CD4-positive, alpha-beta T cell treated with Interleukin-21 for 1 hour (primary cell): ENCODE measurements at regions not wholly inside any gene's neighbourhood (a gene's known extent, or its start where the extent isn't known, plus 50 kb on each side); places are given as distances from the start of the nearest gene placed in this dataset.
"Not testable (repeated sequence)": the region's sequence is repeated elsewhere in the genome, so short reads cannot be mapped to it uniquely, and the experiment has no call there.

ENCODE experiments used
- DNase-seq: peaks from one replicate; pipeline ENCODE4 v3.0.0-alpha.2; 2020

DNA sequence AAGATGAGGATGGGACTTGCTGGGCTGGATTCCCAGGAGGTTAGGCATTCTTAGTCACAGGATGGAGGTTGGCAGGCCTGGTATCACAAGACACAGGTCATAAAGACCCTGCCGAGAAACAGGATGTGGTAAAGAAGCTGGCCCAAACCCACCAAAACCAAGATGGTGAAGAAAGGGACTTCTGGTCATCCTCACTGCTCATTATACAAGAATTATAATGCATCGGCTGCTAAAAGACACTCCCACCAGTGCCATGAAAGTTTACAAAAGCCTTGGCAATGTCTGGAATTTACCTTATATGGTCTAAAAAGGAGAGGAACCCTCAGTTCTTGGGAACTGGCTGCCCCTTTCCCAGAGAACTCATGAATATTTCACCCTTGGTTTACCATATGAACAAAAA, 345.5 kb upstream of the POM121L12 start:
- DNase-seq: no peak

DNA sequence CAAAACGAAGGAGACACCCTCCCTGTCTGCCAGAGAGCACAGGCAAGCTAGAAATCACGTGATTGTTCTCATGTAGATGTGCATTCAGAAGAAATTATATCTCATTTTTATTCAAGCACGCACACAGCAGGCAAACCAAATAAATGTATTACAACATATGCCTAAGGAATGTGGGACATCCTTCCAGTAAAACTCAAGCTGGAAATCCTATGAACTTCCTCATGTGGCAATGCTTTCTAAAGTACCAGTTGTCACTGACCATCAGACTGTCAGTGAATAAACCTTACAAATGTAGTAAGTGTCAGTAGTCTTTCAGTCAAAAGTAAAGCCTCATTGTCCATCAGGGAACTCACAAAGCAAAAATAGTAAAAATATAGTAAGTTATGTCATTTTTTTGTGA, 350.1 kb upstream of the POM121L12 start:
- DNase-seq: no peak

DNA sequence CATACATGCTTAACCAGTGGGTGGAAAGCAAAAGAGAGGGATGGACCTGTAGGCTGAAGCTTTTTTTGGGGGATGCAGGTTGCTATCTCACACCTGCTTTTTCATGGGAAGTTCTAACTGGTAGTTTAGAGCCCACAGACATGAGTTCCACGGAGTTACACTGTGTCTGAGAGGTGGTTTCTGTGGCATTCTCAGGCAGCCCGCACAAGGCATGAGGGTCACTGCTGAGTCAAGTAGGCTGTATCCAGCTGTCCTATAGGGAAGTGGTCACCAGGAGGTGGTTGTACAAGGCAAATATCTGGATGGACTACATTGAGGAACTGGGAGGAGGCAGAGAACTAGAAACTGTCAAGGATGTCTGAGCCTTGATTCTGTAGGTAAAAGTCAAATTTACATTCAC, 351.0 kb upstream of the POM121L12 start:
- DNase-seq: no peak

DNA sequence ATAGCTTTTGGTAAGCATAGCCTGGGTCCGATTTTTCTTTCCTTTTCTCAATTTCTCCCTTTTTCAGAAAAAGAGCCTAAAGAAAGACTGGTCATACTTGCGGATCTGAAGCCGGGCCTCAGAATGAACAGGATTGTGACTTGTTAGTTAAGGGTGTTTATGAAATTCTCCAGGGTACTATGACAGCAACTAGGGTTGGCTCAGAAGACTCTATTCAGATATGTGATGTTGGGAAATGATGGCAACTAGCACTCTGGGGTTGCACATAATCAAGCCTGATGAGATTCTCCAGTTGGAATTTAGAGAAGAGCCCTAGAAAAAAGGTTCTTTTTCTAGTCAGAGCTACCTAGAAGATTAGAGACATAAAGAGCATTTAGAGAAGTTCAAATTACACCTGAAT, 352.4 kb upstream of the POM121L12 start:
- no peak for DNase-seq

DNA sequence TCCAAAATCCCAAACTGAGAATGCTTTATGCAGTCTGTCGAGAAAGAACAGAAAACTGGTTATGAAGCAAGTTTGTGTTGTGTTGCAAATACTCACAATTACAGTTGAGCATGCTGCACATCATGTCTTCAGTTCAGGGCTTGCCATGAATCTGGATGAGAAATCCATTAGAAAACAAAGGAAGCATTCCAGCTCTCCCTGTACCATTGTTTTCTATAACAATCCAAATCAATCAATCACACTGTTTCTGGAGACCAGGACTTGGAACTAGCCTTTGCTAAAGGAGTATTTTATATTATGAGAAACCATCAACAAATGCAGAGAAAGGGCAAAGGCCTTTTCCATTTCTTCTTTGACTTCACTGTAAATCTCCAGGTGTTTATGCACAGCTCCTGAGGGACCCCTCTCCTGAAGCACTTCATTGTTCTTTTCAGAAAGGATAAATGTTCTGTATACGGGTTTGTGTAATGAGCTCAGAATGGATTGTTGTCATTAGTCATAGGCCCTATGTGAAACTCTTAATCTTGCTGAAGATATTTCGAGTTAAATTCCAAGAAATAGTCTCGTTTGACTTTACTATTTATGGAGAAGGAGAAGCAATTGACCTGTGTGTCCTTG, 364.7 kb upstream of the POM121L12 start:
- no peak for DNase-seq

DNA sequence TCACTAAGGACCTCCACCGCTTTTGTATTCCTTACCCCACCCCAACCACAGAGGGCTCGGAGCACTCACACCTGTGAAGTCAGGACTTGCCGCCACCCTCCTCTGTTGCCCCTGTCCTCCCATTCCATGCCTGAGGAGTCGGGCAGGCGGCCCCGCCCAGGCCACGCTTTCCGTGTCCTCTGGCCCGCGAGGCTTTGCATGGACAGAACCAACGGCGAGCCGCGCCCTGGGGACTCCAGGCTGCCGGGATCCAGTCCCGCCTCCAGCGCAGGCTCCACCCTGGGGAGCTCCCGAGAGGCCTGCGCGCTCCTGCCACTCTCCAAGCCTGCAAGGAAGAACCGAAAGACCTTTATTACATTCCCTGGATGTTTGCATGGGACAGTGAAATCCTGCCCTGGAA, 366.4 kb upstream of the POM121L12 start:
- no peak for DNase-seq

DNA sequence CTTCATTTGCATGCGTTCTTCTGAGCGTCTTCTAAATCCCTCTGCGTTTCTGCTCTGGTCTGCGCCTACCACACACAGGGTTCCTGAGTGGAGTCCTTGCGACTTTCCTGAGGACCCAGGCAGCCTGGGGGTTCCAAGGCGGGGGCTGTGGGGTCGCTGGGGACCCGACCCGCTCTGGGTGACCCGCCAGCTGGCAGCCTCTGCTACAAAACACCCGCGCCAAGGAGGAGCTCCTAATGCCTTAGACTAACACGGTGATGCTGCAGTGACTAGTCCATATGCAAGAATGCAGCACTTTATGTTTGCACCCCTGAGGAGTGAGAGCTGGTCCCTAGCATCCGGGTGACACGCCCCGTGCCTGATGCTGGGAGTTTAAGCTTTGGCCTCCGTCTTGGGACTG, 367.0 kb upstream of the POM121L12 start:
- no peak for DNase-seq

DNA sequence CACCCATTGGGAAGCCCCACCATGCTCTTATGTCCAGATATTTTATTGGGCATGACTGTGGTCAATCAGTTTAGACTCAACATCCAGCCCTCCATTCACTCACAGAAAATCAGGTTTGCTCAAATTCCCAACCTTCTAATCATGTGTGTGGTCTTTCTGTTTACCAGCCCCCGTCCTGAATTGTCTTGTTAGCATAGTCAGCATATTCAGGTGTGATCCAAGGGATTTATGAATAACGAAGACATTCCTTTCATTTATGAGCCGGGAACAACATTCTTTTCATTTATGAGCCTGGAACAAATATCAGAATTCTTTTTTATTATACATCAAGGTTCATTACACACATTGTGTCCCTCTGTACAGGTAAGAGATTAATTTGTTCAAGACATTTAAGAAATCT, 376.3 kb upstream of the POM121L12 start:
- DNase-seq: no peak

DNA sequence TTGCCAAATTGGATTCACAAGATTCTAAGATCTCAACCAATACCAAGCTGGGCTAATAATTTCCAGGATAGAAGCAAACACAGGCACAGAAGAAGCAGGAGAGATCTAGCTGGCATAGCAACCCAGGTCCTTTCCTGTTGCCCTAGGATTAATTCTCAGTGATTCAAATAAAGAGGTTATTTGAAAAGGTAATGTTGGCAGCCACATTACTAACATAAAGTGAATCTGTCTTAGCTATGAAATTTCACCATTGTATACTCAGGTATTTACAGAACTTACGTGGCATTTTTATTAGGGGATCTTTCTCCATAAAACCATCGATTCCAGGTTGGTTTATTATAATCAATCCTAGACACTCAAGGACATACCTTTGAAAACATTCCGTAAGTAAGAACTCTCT, 379.3 kb upstream of the POM121L12 start:
- DNase-seq: no peak

DNA sequence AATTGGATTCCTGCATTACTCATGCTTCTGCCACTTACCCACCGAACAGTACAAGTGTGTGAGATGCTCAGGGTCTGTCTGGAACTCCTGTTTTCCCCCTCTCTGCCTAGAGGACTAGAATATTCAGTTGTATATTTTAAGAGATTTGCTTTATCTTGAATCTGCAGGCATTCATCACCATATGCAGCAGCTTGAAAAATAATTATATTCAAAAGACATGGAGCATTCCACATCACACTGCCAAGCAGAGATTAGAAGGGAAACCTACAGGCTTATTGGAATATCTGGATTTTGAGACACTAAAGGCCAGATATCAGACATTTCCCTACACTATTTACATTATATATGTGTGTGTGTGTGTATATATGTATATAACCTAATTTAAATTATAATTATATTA, 382.8 kb upstream of the POM121L12 start:
- DNase-seq: no peak

DNA sequence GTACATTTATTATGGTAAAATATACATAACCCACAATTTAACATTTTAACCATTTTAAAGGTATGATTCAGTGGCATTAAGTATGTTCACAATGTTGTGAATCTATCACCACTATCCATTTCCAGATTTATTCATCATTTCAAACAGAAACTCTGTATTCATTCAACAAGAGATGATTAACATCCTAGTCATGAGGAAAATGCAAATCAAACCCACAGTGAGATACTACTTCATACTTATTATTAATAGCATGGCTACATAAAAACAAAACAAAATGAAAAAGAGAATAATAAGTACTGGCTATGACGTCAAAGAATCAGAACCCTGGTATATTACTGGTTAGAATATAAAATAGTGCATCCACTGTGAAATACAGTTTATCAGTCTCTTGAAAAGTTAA, 386.6 kb upstream of the POM121L12 start:
- no peak for DNase-seq

DNA sequence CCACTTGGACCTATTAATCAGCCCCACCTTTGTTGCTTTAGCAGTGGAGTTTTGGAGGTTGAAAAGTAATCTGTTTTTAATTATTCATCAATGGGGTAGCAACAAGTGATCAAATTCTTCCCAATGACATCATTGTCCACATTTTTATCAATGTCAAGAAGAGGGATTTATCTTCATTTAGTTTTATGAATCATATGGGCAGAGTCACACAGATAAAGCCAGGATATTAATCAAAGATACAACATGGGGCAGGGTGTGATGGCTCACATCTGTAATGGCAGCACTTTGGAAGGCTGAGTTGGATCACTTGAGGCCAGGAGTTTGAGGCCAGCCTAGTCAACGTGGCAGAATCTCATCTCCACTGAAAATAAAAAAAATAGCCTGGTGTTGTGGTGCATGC, 388.4 kb upstream of the POM121L12 start:
- DNase-seq: no peak

DNA sequence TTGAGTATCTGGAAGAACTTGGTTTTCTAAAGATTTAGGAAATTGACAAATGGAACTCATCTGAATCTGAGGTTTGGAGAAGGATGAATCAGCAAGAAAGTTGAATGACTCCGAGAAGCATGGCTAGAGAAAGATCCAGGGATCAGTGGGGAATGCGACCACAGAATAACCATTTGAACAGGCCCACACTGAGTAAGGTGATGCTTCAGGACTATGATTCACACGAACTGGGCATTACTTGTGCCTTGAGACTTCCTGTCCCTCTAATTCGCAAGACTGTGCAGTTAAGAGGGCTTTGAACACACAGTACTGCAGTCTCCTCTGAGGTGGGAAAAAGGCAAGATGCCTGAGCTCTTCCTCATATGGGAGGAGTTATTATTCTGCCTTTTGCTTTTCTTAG, 395.5 kb upstream of the POM121L12 start:
- no peak for DNase-seq

DNA sequence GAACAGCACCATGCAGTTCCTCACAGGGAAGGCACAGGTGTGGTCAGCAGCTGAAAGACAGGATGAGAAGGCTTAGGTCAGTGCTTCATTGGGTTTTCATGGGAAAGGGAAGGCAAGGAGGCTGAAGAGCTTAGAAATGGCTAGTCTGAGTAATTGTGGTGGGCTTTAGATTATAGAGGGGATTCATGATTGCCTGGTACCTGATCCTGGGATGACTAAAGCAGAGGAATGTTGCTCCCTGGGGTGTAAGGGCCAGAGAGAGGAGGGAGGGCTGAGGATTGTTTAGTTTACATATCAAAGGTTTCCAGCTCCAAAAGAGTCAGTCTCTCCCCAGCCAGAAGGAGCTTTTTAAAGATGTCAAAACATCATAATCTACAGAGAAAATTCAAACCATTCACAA, 396.3 kb upstream of the POM121L12 start:
- DNase-seq: no peak

DNA sequence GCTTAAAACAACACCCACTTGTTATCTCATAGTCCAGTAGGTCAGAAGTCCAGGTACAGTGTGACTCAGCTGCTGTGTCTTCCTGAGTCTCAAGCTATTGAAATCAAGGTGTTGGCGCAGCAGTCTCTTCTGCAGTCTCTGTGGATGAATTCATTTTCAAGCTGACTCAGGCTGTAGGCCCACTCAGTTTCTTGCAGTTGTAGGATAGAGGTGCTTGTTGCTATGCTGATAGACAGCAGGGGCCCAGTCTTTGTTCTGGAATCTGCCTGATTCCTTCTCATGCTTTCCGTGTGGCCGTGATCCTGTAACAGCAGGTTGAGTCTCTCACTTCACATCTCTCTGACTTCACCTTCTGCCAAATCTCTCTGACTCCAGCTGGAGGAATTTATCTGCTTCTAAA, 400.4 kb upstream of the POM121L12 start:
- no peak for DNase-seq

DNA sequence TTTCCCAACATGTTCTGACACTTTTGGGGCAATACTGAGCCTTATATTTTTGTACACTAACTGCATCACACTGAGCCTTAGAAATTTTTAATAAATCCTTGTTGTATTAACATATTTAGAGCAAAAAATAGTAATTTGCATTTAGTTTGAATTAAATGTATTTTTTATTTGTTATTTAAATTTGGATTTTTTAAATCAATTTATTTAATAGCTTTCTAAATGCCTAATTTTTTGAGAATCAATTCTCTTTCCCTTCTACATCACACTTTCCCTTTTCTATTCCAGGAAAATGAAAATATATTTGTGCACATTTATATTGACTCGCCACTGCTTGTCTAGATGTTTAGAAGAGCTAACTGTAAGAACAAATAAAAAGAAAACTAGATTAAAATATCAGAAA, 414.6 kb upstream of the POM121L12 start:
- DNase-seq: no peak

DNA sequence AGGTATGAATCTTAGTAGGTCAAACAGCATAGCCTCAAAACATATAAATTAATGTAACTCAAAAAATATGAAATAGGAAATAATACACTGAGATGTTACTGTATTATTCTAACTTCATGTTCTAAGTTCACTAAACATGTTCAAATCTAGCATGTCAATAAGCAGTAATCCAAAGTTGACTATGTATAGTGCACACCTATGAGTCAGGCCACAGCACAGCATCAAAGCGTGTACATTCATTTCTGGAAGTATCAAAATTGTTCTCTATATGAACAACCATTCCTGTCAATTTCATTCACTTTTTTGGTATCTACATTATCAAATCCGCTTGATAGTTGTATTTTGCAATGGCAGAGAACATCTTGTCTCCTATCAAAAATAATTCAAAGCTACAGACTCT, 418.9 kb upstream of the POM121L12 start:
- DNase-seq: no peak

DNA sequence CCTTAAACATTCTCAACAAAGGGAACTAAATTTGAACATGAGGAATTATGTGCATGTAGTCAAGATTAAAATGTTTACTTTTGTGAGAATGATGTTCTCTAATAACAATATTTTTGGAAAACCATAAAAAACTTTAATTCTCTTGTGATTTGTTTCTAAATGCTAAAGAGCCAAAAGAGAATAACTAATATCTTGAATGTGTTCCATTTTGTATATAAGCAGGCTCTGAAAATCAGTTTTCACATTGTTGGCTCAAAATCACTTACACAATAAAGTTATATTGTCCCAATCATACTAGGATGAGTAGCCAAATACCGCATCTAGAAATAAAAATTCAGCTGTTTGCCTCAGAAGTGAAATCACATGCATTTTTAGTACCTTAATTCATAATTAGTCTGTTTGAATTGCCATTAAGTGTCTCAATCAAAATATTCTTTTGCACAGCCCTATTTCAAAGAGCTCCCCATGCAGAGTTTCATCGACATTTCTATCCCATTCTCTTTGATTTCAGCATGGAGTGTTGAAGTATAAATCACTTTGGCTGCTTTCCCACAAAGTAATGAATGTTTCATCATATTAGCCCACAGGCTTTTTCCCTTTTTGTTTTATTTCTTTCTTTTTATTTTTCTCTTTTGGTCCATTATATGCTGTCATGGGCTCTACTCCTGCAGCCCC, 420.3 kb upstream of the POM121L12 start:
- DNase-seq: no peak

DNA sequence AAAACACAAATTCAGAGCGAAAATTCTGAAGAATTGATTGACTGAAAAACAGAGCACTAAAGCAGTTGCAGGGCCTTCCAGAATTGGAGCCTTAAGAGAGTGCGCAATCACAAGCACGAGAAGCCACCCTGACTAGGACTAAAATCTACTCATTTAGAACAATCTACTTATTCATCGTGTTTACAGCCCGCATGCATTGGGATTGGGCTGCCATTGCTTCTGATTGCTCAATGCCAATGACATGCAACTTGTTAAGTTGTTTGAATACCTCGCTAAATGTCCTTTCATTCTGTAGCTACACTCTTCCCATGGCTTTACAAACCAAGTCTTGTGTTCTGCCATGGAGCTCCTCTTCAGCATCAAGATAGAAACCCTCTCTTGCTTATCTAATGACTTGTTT, 425.9 kb upstream of the POM121L12 start:
- DNase-seq: no peak

DNA sequence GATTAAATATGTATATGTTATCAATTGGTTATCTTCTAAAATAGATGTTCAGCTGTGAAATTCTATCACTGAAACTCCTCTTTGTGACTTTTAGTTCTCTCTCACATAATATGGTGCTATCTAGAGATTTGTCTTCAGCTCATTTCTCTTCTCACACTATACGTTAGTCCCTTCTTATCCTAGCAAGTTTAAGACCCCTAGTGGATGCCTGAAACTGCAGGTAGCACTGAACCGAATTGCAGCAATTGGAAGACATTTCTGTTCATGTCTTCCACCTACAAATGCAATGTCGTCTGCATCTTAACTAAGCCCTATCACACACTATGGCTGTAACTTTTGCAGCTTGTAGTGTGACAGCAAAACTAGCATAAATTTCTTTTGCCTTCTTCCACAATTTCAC, 442.7 kb upstream of the POM121L12 start:
- DNase-seq: no peak

DNA sequence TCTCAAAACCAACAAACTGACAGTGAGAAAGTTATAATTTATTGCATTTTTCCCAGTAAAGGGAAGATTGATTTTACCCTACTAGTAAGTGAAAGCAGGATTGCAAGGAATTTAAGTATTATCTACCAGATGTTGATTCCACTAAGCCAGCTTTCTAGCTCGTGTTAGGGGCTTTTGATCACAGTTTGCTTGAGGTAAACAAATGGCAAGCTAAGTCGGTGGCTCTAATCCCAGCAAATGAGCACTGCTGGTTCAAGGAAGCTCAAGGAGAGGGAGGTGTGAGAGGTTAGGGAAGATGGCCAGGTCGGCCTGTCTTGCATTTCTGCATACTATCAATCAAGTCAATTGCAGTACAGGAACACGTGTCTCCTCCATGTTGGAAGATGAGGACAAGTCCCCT, 448.7 kb upstream of the POM121L12 start:
- no peak for DNase-seq

DNA sequence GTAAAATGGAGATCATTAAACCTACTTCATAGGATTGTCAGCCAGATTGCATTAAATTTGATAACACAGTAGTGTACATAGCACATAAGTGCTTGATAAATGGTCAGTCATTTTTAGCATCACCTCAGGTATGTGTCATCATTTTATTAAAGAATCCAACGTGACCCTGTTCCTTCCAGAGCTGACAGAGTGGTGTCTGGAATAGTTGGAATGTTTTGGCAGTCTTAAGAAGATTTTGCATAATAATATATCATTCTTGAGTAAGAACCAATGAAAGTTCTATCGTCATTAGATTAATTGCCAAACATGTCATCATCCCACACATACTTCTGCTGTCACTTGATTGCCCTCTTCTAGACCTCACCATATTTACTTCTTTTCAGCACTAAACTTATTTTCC, 451.4 kb upstream of the POM121L12 start:
- DNase-seq: no peak

DNA sequence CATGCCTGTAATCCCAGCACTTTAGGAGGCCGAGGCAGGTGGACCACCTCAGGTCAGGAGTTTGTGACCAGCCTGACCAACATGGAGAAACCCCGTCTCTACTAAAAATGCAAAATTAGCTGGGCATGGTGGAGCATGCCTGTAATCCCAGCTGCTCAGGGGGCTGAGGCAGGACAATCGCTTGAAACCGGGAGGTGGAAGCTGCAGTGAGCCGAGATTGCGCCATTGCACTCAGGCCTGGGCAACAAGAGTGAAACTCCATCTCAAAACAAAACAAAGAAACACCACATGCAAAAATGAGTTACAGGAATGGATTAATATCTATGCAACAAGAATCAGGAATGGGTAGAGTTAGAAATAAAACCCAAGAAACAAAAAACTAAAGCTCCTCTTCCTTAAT, 462.3 kb upstream of the POM121L12 start:
- DNase-seq: not testable (repeated sequence)

DNA sequence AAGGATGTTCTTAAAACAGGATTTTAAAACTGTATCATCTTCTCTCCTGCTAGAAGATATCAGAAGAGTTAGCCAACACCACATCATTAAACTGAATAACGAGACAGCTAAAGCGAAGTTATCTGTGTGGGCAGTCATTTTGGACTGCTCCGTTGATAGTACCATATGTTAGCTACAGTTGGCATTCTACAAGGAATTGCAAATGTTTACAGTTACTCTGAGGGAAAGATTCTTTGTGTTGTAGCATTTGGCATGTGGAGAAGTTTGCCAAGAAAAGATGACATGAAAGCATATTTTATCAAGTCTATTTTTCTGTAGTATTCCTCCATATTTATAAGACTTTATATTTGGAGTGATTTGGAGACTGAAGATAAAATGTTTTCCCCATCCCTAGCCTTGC, 464.4 kb upstream of the POM121L12 start:
- no peak for DNase-seq

DNA sequence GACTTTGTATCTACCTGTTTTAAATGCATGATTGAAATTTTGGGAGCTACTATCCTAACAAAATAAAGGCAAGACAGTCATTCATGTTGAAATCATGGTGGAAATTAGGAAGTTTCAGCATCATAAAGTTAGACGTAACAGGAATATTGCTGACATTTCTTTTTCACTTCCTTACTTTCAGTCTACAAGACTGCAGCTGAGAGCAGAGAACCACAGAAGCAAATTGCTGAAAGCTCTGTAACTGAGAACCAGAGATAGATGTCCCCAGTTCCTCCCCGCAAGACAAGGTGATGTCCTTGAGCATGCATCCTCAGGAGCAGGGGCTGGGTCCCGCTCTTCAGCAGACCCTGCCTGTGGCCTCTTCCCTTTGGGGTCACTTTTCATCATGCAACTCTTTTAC, 466.3 kb upstream of the POM121L12 start:
- no peak for DNase-seq
